K562 (cell line): ENCODE measurements at regions not wholly inside any gene's neighbourhood (a gene's known extent, or its start where the extent isn't known, plus 50 kb on each side); places are given as distances from the start of the nearest gene placed in this dataset.

ENCODE experiments used
- ATAC-seq: fragments of 200-7000 bp; cut with Tn5 transposase; 3 replicates; pipeline ENCODE4 v1.9.1; 2020; ENCODE audit warnings: moderate library complexity
- BruUV-seq: library from RNA; stranded (reverse); fragments of 400-500 nt; replicated peaks from 2 replicates; lab custom pipeline; 2021; lab: Mats Ljungman, UMichigan
- CTCF ChIA-PET: fragments of 300-600 bp; formaldehyde crosslinking; extraction: SDS; loops from one replicate; lab custom pipeline; 2021; ENCODE audit warnings: low intra/inter-chr PET ratio; lab: Yijun Ruan, JAX
- POLR2A ChIA-PET: fragments of 300-600, 350-650 bp; sonication (Branson Sonifier 250); formaldehyde crosslinking; extraction: SDS; loops from one replicate; lab custom pipeline; 2021; ENCODE audit warnings: antibody characterized with exemption, inconsistent platforms; lab: Yijun Ruan, JAX
- DNase-seq, 4 experiments: peaks; one replicate each; pipeline versions ENCODE4 v3.0.0 to v3.0.0-alpha.2; 2011 to 2018; ENCODE audit warnings: low spot score in 3 of 4, mixed read lengths in 3 of 4; ENCODE audit errors: extremely low read depth in 1 of 4
- FAIRE-seq: peaks from 2 replicates; lab custom pipeline; 2011; peaks lifted over from hg19 to GRCh38; lab: Jason Lieb, UNC
- H2AFZ ChIP-seq: 2 replicates; pipeline ENCODE4 v1.6.0; 2011; ENCODE audit warnings: low read depth, low read length, control low read depth, inconsistent platforms
- H3K27ac ChIP-seq: fragments of 200-600 bp; 3 replicates; pipeline ENCODE4 v1.8.0; 2011; ENCODE audit warnings: low read depth, mild to moderate bottlenecking, control low read depth, inconsistent platforms, low read length, moderate library complexity, mixed read lengths; ENCODE audit errors: extremely low read depth
- H3K27me3 ChIP-seq, 2 experiments: fragments of 300-600 bp in 1 of 2; 2 replicates in 1 of 2; 3 replicates in 1 of 2; pipeline versions ENCODE4 v1.6.0 to v1.8.0; 2011; ENCODE audit warnings: inconsistent platforms in 2 of 2, low read length in 2 of 2, mild to moderate bottlenecking in 1 of 2, mixed read lengths in 1 of 2, moderate library complexity in 1 of 2; ENCODE audit not compliant: control insufficient read depth in 2 of 2, insufficient read depth in 2 of 2
- H3K36me3 ChIP-seq: fragments of 300-600 bp; 3 replicates; pipeline ENCODE4 v1.8.0; 2011; ENCODE audit warnings: mild to moderate bottlenecking, low read length, inconsistent platforms; ENCODE audit not compliant: control insufficient read depth, insufficient read depth
- H3K4me1 ChIP-seq, 2 experiments: fragments of 200-600 bp in 1 of 2; replicated peaks in 1 of 2; 2 replicates in 1 of 2; 3 replicates in 1 of 2; pipeline versions ENCODE4 v1.5.1 to v1.8.0; 2011; ENCODE audit warnings: inconsistent platforms in 2 of 2, low read length in 2 of 2, mild to moderate bottlenecking in 1 of 2, mixed read lengths in 1 of 2, moderate library complexity in 1 of 2; ENCODE audit not compliant: control insufficient read depth in 2 of 2, insufficient read depth in 2 of 2
- H3K4me2 ChIP-seq: 2 replicates; pipeline ENCODE4 v1.6.1; 2011; ENCODE audit warnings: low read length, control low read depth, inconsistent platforms, mixed read lengths; ENCODE audit not compliant: insufficient read depth
- H3K4me3 ChIP-seq: fragments of 200-600 bp; sonication (generic), shearing (Covaris generic); 2 replicates; pipeline ENCODE4 v1.5.1; 2016; ENCODE audit warnings: control low read depth, inconsistent platforms
- H3K79me2 ChIP-seq: fragments of 200-600 bp; 3 replicates; pipeline ENCODE4 v1.8.0; 2011; ENCODE audit warnings: low read length, inconsistent platforms; ENCODE audit not compliant: control insufficient read depth, insufficient read depth
- H3K9ac ChIP-seq, 2 experiments: 2 replicates each; pipeline versions ENCODE4 v1.6.0 to v1.6.1; 2011; ENCODE audit warnings: low read depth in 2 of 2, low read length in 2 of 2, control low read depth in 1 of 2, inconsistent platforms in 1 of 2, mild to moderate bottlenecking in 1 of 2, mixed read lengths in 1 of 2; ENCODE audit not compliant: insufficient read depth in 1 of 2
- H3K9me1 ChIP-seq: one replicate; pipeline ENCODE4 v1.6.0; 2011; ENCODE audit warnings: inconsistent platforms, mild to moderate bottlenecking, low read length, moderate library complexity; ENCODE audit not compliant: control insufficient read depth, insufficient read depth
- H3K9me3 ChIP-seq: replicated peaks from 2 replicates; pipeline ENCODE4 v1.5.1; 2011; ENCODE audit warnings: low read depth, low read length, inconsistent platforms; ENCODE audit not compliant: control insufficient read depth, insufficient read depth
- H4K20me1 ChIP-seq: replicated peaks from 2 replicates; pipeline ENCODE4 v1.6.1; 2011; ENCODE audit warnings: low read length, inconsistent platforms, mixed read lengths; ENCODE audit not compliant: control insufficient read depth, insufficient read depth
- FOXA3 ChIP-seq, 2 experiments: fragments of 450-650 bp in 1 of 2; sonication (generic) in 1 of 2; formaldehyde crosslinking; IDR thresholded peaks in 1 of 2; conservative IDR thresholded peaks in 1 of 2; 2 replicates each; pipeline versions ENCODE4 v1.4.0 to v1.8.0; 2020 to 2022; ENCODE audit warnings: mild to moderate bottlenecking in 2 of 2, missing genetic modification reagents in 1 of 2
- IRF2 ChIP-seq: sonication (generic); formaldehyde crosslinking; IDR thresholded peaks from 2 replicates; pipeline ENCODE4 v1.8.1; 2022; ENCODE audit warnings: mild to moderate bottlenecking, missing genetic modification reagents
- KDM1A ChIP-seq, 2 experiments: fragments of 450-650 bp; IDR thresholded peaks; 2 replicates each; pipeline ENCODE4 v1.6.1; 2016; ENCODE audit warnings: mild to moderate bottlenecking in 2 of 2
- LCOR ChIP-seq: sonication (generic); formaldehyde crosslinking; IDR thresholded peaks from 2 replicates; pipeline ENCODE4 v1.8.0; 2022; ENCODE audit warnings: mild to moderate bottlenecking, missing genetic modification reagents
- PPARD ChIP-seq: fragments of 250-450 bp; sonication (Bioruptor Pico); IDR thresholded peaks from 2 replicates; pipeline ENCODE4 v1.8.0; 2022; ENCODE audit warnings: inconsistent platforms, mild to moderate bottlenecking, moderate library complexity
- TEAD1 ChIP-seq, 2 experiments: fragments of 450-650 bp in 1 of 2; sonication (generic) in 1 of 2; formaldehyde crosslinking; IDR thresholded peaks; 2 replicates each; pipeline versions ENCODE4 v1.4.0 to v1.8.0; 2020 to 2022; ENCODE audit warnings: mild to moderate bottlenecking in 2 of 2, missing genetic modification reagents in 1 of 2
- XRCC5 ChIP-seq: fragments of 200-400 bp; formaldehyde crosslinking; IDR thresholded peaks from 2 replicates; pipeline ENCODE4 v1.6.1; 2017; ENCODE audit warnings: low read depth, mild to moderate bottlenecking, low read length
- ZNF57 ChIP-seq: fragments of 450-650 bp; formaldehyde crosslinking; IDR thresholded peaks from 2 replicates; pipeline ENCODE4 v1.4.0; 2020; ENCODE audit warnings: mild to moderate bottlenecking, moderate library complexity
- ZNF583 ChIP-seq: fragments of 250-450 bp; sonication (Bioruptor Pico); IDR thresholded peaks from 2 replicates; pipeline ENCODE4 v1.4.0; 2020
- ZNF707 ChIP-seq: fragments of 250-450 bp; sonication (Bioruptor Pico); conservative IDR thresholded peaks from 2 replicates; pipeline ENCODE4 v1.8.0; 2022; ENCODE audit warnings: inconsistent platforms, mild to moderate bottlenecking, moderate library complexity
- WGBS: fragments of 100-300 bp; shearing (Covaris generic); methylation state at CpG from one replicate; pipeline ENCODE4 v1.1.6; 2016; ENCODE audit warnings: low coverage, mixed read lengths; ENCODE audit not compliant: insufficient coverage; ENCODE audit errors: missing lambda C conversion rate; 5-methylcytosine and 5-hydroxymethylcytosine counted together
- in situ Hi-C: fragments of 300-500 bp; cut with MboI; formaldehyde crosslinking; loops from 4 replicates; pipeline ENCODE4 v1.15.0; 2018; ENCODE audit warnings: inconsistent platforms, mixed read lengths
- intact Hi-C: fragments of 100-400 bp; cut with micrococcal nuclease; formaldehyde crosslinking; loops from 2 replicates; pipeline ENCODE4 v1.14.2; 2022
- TF ChIP-seq, protein P1 (sequence below): fragments of 450-650 bp; IDR thresholded peaks from 2 replicates; pipeline ENCODE4 v1.6.1; 2016; ENCODE audit warnings: borderline replicate concordance
- TF ChIP-seq, protein P2 (sequence below): fragments of 450-650 bp; IDR thresholded peaks from 2 replicates; pipeline ENCODE4 v1.6.1; 2016; ENCODE audit warnings: low read depth, mild to moderate bottlenecking, moderate library complexity
- TF ChIP-seq, protein P3 (sequence below): fragments of 450-650 bp; IDR thresholded peaks from 2 replicates; pipeline ENCODE4 v1.6.1; 2016
- TF ChIP-seq, protein P4 (sequence below): fragments of 250-450 bp; sonication (Bioruptor Pico); IDR thresholded peaks from 2 replicates; pipeline ENCODE4 v1.8.0; 2022; ENCODE audit warnings: moderate library complexity, mild to moderate bottlenecking, inconsistent platforms
- TF ChIP-seq, protein P5 (sequence below): sonication (generic); formaldehyde crosslinking; IDR thresholded peaks from 2 replicates; pipeline ENCODE4 v1.8.0; 2022; ENCODE audit warnings: mild to moderate bottlenecking, low read depth, missing genetic modification reagents
- TF ChIP-seq, protein P6 (sequence below), 2 experiments: fragments of 450-650 bp; IDR thresholded peaks; 2 replicates each; pipeline ENCODE4 v1.6.1; 2016

DNA sequence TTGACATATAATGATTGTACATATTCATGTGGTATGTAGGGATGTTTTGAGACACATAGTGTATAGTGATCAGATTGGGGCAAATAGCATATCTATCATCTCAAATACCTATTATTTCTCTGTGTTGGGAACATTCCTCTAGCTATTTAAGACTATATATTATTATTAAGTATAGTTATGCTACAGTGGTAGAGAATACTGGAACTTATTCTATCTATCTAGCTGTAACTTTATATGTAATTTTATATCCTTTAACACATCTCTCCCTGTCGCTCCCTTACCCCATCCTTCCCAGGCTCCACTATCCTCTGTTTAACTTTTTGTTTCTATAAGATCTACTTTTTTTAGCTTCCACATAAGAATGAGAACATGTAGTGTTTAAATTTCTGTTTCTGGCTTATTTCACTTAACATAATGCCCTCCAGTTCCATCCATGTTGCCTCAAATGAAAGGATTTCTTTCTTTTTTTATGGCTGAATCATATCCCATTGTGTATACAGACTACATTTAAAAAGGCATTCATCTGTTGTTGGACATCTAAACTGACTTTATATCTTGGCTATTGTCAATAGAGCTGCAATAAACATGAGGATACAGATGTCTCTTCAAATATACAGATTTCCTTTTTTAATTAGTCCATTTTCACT, 102.1 kb upstream of the GZMB start:
- Histone ChIP-seq H3K4me3 (no peak overlapping the region), H3K27me3 (no peaks in the 10 kb centered on the region), H3K9ac (no peak overlapping the region), H3K9me1 (no peaks in the 10 kb centered on the region), H3K9me3 (no peaks in the 10 kb centered on the region), H2AFZ (no peak overlapping the region), H4K20me1 (no peaks in the 10 kb centered on the region), H3K27ac (no peak overlapping the region), H3K79me2 (no peaks in the 10 kb centered on the region), H3K4me2 (no peak overlapping the region), H3K4me1 (no peaks in the 10 kb centered on the region), H3K36me3 (no peaks in the 10 kb centered on the region)
- ATAC-seq (no peak), FAIRE-seq (no peak), DNase-seq (no peak)
- CTCF ChIA-PET = no interaction called here
- in situ Hi-C loops = loop anchor here (25.0 kb wide), 1 partner anchor 401 kb away; no protein-coding TSS in a partner anchor
- no TSS peak for BruUV-seq
- POLR2A ChIA-PET = no interaction called here
- 0% methylated on average over 1 of the region's 1 CpG for WGBS
- intact Hi-C loops = loop anchor here (5.0 to 10.0 kb wide), 2 partner anchors 416 to 799 kb away; no protein-coding TSS in a partner anchor
- TF ChIP-seq XRCC5 (no peak), ZNF583 (CRISPR knock-in tag) (no peak), ZNF57 (CRISPR knock-in tag) (no peak), FOXA3 (CRISPR knock-in tag; conservative IDR thresholded peaks at IDR 0.05 in 1 of 2, IDR thresholded peaks at IDR 0.05 in 1 of 2) (no peak), LCOR (no peak), ZNF707 (CRISPR knock-in tag) (no peak), TEAD1 (CRISPR knock-in tag; IDR thresholded peaks at IDR 0.05) (no peak), KDM1A (IDR thresholded peaks at IDR 0.05) (no peak), PPARD (CRISPR knock-in tag) (no peak), IRF2 (CRISPR knock-in tag) (no peak)
- TF ChIP-seq, protein P1, sequence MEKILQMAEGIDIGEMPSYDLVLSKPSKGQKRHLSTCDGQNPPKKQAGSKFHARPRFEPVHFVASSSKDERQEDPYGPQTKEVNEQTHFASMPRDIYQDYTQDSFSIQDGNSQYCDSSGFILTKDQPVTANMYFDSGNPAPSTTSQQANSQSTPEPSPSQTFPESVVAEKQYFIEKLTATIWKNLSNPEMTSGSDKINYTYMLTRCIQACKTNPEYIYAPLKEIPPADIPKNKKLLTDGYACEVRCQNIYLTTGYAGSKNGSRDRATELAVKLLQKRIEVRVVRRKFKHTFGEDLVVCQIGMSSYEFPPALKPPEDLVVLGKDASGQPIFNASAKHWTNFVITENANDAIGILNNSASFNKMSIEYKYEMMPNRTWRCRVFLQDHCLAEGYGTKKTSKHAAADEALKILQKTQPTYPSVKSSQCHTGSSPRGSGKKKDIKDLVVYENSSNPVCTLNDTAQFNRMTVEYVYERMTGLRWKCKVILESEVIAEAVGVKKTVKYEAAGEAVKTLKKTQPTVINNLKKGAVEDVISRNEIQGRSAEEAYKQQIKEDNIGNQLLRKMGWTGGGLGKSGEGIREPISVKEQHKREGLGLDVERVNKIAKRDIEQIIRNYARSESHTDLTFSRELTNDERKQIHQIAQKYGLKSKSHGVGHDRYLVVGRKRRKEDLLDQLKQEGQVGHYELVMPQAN = no peak
- TF ChIP-seq, protein P2, sequence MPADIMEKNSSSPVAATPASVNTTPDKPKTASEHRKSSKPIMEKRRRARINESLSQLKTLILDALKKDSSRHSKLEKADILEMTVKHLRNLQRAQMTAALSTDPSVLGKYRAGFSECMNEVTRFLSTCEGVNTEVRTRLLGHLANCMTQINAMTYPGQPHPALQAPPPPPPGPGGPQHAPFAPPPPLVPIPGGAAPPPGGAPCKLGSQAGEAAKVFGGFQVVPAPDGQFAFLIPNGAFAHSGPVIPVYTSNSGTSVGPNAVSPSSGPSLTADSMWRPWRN = no peak
- TF ChIP-seq, protein P3, sequence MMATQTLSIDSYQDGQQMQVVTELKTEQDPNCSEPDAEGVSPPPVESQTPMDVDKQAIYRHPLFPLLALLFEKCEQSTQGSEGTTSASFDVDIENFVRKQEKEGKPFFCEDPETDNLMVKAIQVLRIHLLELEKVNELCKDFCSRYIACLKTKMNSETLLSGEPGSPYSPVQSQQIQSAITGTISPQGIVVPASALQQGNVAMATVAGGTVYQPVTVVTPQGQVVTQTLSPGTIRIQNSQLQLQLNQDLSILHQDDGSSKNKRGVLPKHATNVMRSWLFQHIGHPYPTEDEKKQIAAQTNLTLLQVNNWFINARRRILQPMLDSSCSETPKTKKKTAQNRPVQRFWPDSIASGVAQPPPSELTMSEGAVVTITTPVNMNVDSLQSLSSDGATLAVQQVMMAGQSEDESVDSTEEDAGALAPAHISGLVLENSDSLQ = no peak
- TF ChIP-seq, protein P4, sequence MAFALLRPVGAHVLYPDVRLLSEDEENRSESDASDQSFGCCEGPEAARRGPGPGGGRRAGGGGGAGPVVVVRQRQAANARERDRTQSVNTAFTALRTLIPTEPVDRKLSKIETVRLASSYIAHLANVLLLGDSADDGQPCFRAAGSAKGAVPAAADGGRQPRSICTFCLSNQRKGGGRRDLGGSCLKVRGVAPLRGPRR (CRISPR knock-in tag) = no peak
- TF ChIP-seq, protein P5, sequence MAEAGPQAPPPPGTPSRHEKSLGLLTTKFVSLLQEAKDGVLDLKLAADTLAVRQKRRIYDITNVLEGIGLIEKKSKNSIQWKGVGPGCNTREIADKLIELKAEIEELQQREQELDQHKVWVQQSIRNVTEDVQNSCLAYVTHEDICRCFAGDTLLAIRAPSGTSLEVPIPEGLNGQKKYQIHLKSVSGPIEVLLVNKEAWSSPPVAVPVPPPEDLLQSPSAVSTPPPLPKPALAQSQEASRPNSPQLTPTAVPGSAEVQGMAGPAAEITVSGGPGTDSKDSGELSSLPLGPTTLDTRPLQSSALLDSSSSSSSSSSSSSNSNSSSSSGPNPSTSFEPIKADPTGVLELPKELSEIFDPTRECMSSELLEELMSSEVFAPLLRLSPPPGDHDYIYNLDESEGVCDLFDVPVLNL (CRISPR knock-in tag) = no peak
- TF ChIP-seq, protein P6, sequence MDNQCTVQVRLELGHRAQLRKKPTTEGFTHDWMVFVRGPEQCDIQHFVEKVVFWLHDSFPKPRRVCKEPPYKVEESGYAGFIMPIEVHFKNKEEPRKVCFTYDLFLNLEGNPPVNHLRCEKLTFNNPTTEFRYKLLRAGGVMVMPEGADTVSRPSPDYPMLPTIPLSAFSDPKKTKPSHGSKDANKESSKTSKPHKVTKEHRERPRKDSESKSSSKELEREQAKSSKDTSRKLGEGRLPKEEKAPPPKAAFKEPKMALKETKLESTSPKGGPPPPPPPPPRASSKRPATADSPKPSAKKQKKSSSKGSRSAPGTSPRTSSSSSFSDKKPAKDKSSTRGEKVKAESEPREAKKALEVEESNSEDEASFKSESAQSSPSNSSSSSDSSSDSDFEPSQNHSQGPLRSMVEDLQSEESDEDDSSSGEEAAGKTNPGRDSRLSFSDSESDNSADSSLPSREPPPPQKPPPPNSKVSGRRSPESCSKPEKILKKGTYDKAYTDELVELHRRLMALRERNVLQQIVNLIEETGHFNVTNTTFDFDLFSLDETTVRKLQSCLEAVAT (IDR thresholded peaks at IDR 0.05) = no peak
